ENCODE measurements at regions not wholly inside any gene's neighbourhood (a gene's known extent, or its start where the extent isn't known, plus 50 kb on each side); places are given as distances from the start of the nearest gene placed in this dataset.
"Not testable (repeated sequence)": the region's sequence is repeated elsewhere in the genome, so short reads cannot be mapped to it uniquely, and the experiment has no call there.

DNA sequence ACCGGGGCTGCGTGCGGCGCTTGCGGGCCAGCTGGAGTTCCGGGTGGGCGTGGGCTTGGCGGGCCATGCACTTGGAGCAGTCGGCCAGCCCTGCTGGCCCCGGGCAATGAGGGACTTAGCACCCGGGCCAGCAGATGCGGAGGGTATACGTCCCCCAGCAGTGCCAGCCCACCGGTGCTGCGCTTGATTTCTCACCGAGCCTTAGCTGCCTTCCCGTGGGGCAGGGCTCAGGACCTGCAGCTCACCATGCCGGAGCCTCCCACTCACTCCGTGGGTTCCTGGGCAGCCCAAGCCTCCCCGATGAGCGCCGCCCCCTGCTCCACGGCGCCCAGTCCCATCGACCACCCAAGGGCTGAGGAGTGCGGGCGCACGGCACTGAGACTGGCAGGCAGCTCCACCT, 51.4 kb upstream of the INPP4B start:
- not testable (repeated sequence) for DNase-seq

- no peak for DNase-seq
Observed at GRCh38 chr4:142900622-142901021, 54.5 kb upstream of the INPP4B start.

GRCh38 chr4:142901166-142901662, 55.1 kb upstream of the INPP4B start:
- peak; percentile 2 for DNase-seq

- DNase-seq, result not testable (repeated sequence)
Observed at GRCh38 chr4:142903617-142904016, 57.5 kb upstream of the INPP4B start.

DNA sequence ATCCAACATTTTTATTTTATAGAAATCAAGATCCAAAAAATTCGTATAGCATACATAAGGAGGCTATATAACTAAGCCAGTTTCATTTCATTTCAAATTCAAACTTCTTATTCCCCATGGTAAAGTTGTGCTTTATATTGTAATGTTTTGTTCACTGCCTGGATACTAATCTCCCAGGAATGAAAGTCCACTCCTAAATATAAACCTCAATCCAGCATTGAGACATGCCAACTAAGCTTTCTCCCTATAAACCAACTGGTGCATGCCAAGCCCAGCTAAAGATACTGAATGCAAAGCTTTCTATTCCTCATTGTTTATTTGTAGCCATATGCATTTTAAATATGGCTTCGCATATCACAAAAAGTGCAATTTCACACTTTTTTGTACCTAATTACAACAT, 63.8 kb upstream of the INPP4B start:
- no peak for DNase-seq

GRCh38 chr4:142913034-142913433, 66.9 kb upstream of the INPP4B start:
- DNase-seq, result no peak

- peak; percentile 73 for DNase-seq
Observed at GRCh38 chr4:142913461-142914030, 67.4 kb upstream of the INPP4B start.

GRCh38 chr4:142917678-142918077, 71.6 kb upstream of the INPP4B start:
- DNase-seq, result no peak

GRCh38 chr4:142922720-142923119, 76.6 kb upstream of the INPP4B start:
- no peak for DNase-seq

DNA sequence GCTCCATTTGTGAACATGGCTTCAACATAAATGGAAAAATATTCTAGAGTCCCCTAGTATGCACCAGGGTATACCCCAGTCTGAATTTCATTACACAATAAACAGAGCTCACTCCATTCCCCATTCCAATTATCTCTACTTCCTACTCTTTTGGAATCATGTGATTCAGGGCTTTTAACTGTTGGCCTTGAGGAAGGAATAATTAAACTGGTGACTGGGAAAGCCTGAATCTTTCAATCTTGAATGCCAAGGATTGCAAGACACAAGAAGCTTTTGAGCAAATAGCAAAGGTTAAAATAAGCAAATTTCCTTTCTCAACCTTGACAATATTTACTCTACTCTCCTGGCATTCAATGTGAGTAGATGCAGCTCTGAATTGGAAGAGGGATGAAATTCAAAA, 77.5 kb upstream of the INPP4B start:
- no peak for DNase-seq

GRCh38 chr4:142925161-142925560, 79.1 kb upstream of the INPP4B start:
- DNase-seq, result no peak

DNA sequence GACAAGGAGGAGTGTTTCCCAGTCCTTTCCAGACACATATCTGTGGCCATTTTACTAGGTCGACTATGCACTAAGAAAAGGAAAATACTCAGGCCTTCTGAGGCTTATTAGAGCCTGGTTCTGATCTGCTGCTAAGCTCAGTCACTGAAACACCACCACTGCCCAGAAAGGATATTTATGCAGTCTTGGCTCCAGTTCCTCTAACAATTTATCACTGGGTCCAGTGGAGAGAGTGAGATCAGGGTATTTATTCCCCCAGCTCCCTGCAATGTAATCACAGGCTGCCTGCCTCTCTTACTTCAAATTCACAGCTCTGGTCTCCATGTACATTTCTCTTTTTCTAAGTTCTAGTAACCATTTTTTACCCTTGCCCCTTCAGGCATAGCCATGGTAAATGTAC, 81.6 kb upstream of the INPP4B start:
- DNase-seq, result no peak

GRCh38 chr4:142929526-142929925, 83.4 kb upstream of the INPP4B start:
- no peak for DNase-seq

- no peak for DNase-seq
Observed at GRCh38 chr4:142933207-142933606, 87.1 kb upstream of the INPP4B start.

DNA sequence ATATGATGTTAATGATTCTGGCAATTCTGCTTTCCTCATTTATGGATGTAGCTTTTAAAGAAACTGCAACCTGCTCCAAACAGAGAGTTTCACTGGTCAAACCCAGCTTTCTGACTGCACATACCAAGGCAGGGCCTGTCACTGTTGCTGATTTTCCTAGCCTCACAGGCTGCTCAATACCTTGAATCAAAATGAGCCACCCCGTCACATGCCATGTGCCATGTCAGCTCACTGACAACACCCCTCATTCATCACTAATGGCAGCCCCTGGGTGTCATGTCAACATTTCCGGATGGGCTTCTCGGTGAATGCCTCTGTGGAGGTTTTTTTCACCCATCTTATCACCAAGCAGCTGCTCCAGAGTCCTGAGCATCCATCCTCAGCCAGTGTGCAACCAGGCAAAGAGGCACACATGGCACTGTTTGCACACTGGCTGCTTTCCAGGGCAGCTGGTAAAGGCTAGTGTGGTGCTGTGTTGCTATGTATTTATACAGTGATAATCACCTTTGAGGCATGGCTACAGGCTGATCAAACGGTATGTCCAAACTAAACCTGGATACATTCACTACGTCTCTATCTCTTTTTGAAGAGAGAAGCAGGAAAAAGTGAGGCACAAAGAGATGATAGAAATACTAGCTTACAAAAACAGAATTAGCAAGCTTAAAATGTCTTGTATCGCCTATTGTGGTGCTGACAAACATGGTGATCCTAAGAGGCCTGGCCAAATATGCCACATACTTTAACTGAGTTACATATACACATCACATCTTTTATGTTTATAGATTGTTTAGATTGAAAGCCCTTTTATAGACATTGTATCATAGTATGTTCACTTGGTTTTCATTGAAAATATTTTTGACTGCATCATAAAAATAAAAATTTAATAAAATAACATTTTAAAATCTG, 94.6 kb upstream of the INPP4B start:
- DNase-seq, result no peak

DNA sequence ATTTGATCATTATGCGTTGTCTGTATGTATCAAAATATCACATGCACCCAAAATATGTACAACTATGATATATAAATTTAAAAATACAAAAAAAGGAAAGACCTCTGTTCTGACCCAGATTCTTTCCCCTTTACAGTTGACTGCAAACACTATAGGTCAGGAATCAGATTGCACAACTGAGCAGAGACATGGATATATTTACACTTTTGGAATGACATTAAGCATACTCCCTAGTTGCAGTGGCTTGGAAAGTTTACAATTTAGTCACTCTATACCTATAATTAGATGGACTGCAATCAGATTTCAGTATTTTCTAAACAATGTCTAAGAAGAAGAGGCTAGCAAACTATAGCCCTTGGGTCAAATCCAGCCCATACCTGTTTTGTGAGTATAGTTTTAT, 98.5 kb upstream of the INPP4B start:
- DNase-seq, result no peak

- no peak for DNase-seq
Observed at GRCh38 chr4:142952821-142953580, 106.9 kb upstream of the INPP4B start.

DNA sequence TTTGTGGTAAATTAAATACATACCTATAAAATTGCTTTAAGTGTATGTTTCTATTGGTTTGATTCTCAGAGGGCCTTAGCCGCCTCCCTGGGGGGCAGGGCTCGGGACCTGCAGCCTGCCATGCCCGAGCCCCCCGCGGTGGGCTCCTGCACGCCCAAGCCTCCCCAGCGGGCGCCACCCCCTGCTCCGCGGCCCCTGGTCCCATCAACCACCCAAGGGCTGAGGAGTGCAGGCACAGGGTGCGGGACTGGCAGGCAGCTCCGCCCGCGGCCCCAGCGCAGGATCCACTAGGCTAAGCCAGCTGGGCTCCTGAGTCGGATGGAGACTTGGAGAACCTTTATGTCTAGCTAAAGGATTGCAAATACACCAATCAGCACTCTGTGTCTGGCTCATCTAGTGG, 108.3 kb upstream of the INPP4B start:
- no peak for DNase-seq

- DNase-seq, result no peak
Observed at GRCh38 chr4:142955501-142955900, 109.4 kb upstream of the INPP4B start.

- DNase-seq, result peak; percentile 24
Observed at GRCh38 chr4:142959173-142959572, 113.1 kb upstream of the INPP4B start.

- DNase-seq, result no peak
Observed at GRCh38 chr4:142960126-142960525, 114.0 kb upstream of the INPP4B start.

- no peak for DNase-seq
Observed at GRCh38 chr4:142960867-142961644, 115.0 kb upstream of the INPP4B start.

GRCh38 chr4:142961866-142962265, 115.8 kb upstream of the INPP4B start:
- no peak for DNase-seq
